ENCODE measurements at regions not wholly inside any gene's neighbourhood (a gene's known extent, or its start where the extent isn't known, plus 50 kb on each side); places are given as distances from the start of the nearest gene placed in this dataset.

DNA sequence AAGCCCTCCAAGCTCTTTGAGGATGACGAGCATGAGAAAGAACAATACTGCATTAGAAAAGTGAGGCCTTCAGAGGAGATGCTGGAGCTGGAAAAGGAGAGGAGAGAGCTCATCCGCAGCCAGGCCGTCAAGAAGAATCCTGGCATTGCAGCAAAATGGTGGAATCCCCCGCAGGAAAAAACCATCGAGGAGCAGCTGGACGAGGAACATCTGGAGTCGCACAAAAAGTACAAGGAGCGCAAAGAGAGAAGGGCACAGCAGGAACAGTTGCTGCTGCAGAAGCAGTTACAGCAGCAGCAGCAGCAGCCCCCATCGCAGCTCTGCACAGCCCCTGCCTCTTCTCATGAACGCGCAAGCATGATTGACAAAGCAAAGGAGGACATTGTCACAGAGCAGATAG lies 71.2 kb downstream of the C9orf152 start:
- Histone ChIP-seq H3K9me3 (no peaks in the 10 kb centered on the region), H3K4me1 (replicated peaks) (no peaks in the 10 kb centered on the region), H3K4me3 (no peak overlapping the region), H3K27me3 (replicated peaks; ENCODE audit: insufficient read depth) (no peaks in the 10 kb centered on the region), H3K36me3 (no peaks in the 10 kb centered on the region), H3K27ac (no peak overlapping the region)
- TF ChIP-seq POLR2AphosphoS5 (IDR thresholded peaks at IDR 0.05): no peak
- no peak for TF ChIP-seq POLR2A (IDR thresholded peaks at IDR 0.05)
- TF ChIP-seq, protein P1, sequence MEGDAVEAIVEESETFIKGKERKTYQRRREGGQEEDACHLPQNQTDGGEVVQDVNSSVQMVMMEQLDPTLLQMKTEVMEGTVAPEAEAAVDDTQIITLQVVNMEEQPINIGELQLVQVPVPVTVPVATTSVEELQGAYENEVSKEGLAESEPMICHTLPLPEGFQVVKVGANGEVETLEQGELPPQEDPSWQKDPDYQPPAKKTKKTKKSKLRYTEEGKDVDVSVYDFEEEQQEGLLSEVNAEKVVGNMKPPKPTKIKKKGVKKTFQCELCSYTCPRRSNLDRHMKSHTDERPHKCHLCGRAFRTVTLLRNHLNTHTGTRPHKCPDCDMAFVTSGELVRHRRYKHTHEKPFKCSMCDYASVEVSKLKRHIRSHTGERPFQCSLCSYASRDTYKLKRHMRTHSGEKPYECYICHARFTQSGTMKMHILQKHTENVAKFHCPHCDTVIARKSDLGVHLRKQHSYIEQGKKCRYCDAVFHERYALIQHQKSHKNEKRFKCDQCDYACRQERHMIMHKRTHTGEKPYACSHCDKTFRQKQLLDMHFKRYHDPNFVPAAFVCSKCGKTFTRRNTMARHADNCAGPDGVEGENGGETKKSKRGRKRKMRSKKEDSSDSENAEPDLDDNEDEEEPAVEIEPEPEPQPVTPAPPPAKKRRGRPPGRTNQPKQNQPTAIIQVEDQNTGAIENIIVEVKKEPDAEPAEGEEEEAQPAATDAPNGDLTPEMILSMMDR (IDR thresholded peaks at IDR 0.05): no peak
- intact Hi-C loops (cut with DNase I): no loop called here
- WGBS: 87% methylated on average over 11 of the region's 11 CpGs
- DNase-seq (ENCODE audit: low spot score): no peak

DNA sequence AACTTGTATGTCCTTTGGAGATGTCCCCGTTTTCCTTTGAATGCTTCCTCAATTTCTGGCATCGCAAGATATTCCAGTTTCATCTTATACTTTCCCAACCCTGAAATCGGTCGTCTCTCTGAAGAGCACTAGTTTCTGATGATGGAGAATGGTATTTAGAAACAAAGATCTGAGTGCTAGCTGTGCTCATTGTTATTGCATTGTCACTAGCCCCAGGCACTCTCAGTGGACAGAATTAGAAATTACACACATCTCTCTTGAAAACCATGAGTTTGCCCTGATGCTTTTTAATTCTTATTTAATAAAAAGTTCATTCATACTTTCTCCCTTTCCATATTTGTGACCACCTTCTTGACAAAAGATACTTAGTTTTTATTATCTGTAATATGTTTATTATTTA lies 67.7 kb downstream of the C9orf152 start:
- 92% methylated on average over 4 of the region's 4 CpGs for WGBS

DNA sequence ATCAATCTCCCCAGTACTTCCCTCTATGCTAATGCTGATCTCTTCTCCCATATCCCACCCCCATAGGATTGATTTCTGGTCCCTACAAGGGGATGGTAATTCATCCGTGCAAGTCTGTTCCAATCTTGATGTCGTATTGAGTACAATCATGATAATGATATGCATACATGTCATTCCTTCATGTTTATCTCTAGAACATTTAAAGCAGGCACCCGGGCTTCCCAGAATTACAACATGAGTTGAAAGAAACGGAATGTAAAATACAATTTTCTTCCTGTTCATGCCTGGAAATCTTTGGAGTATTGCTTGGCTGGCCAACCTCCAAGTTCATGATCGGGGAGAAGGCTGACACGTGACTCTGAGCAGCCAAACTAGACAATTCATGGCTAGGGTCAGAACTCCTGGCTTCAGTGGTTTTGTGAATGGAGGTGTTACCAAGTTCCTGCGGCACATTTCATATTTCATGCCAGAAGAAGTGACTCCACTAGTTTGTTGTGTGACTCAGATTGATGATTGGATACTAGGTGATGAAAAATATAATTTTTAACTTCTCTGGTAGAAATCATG lies 66.6 kb downstream of the C9orf152 start:
- intact Hi-C loops (cut with DNase I): no loop called here
- no peaks in the 10 kb centered on the region for H3K36me3 ChIP-seq
- 41% methylated on average over 7 of the region's 7 CpGs for WGBS
- no peak overlapping the region for H3K4me3 ChIP-seq
- no peaks in the 10 kb centered on the region for H3K9me3 ChIP-seq
- TF ChIP-seq, protein P1 (IDR thresholded peaks at IDR 0.05): no peak
- no peak for TF ChIP-seq POLR2A (IDR thresholded peaks at IDR 0.05)
- no peak for TF ChIP-seq POLR2AphosphoS5 (IDR thresholded peaks at IDR 0.05)
- no peak overlapping the region for H3K27ac ChIP-seq
- no peaks in the 10 kb centered on the region for H3K27me3 ChIP-seq (replicated peaks; ENCODE audit: insufficient read depth)
- DNase-seq (ENCODE audit: low spot score): no peak
- no peaks in the 10 kb centered on the region for H3K4me1 ChIP-seq (replicated peaks)

More for the DNA sequence above, 67.7 kb downstream of the C9orf152 start:
- intact Hi-C loops (cut with DNase I): no loop called here
- no peak for DNase-seq (ENCODE audit: low spot score)
- Histone ChIP-seq H3K36me3 (no peaks in the 10 kb centered on the region), H3K9me3 (no peaks in the 10 kb centered on the region), H3K4me3 (no peak overlapping the region), H3K4me1 (replicated peaks) (no peaks in the 10 kb centered on the region), H3K27me3 (replicated peaks; ENCODE audit: insufficient read depth) (no peaks in the 10 kb centered on the region), H3K27ac (no peak overlapping the region)
- no peak for TF ChIP-seq POLR2AphosphoS5 (IDR thresholded peaks at IDR 0.05)
- TF ChIP-seq POLR2A (IDR thresholded peaks at IDR 0.05): no peak
- TF ChIP-seq, protein P1 (IDR thresholded peaks at IDR 0.05): no peak

DNA sequence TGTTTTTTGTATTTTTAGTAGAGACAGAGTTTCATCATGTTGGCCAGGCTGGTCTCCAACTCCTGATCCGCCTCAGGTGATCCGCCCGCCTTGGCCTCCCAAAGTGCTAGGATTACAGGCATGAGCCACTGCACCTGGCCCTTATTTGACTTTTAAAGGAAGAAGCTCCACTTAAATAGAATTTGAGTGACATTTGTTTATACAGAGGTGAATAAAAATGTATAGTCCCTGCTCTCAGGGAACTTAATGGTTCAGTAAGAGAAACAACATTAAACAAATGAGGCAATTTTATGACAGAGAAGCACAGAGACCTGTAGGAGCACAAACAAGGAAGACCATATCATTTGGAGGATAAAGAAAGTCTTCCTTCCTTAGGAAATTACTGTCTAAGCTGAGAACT lies 65.7 kb downstream of the C9orf152 start:
- H3K4me3 ChIP-seq: no peak overlapping the region
- H3K4me1 ChIP-seq (replicated peaks): no peaks in the 10 kb centered on the region
- WGBS: 91% methylated on average over 3 of the region's 3 CpGs
- H3K36me3 ChIP-seq: no peaks in the 10 kb centered on the region
- no peaks in the 10 kb centered on the region for H3K27me3 ChIP-seq (replicated peaks; ENCODE audit: insufficient read depth)
- H3K9me3 ChIP-seq: no peaks in the 10 kb centered on the region
- no peak for DNase-seq (ENCODE audit: low spot score)
- no peak overlapping the region for H3K27ac ChIP-seq
- intact Hi-C loops (cut with DNase I): no loop called here
- no peak for TF ChIP-seq POLR2AphosphoS5 (IDR thresholded peaks at IDR 0.05)
- TF ChIP-seq POLR2A (IDR thresholded peaks at IDR 0.05): no peak
- TF ChIP-seq, protein P1 (IDR thresholded peaks at IDR 0.05): no peak

DNA sequence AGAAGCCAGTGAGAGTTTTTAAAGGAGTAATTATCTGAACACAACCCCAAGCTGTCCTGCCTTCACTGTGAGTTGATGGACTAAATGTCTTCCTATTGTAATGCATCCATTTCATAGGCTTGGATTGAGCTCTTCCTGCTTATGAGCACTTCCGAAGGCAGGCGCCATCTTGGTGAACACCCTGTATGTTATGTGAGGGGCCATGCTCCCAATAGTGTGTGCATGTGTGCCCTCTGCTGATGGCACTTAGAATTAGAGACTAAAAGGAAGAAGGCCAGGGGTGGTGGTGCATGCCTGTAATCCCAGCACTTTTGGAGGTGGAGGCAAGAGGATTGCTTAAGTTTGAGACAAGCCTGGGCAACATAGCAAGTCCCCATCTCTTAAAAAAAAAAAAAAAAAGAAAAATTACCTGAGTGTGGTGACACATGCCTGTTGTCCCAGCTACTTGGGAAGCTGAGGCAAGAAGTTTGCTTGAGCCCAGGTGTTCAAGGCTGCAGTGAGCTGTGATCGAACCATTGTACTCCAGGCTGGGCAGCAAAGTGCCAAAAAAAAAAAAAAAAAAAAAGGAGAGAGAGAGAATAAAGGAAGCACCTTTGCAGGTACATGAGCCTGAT lies 65.0 kb downstream of the C9orf152 start:
- Histone ChIP-seq H3K27ac (no peak overlapping the region), H3K27me3 (replicated peaks; ENCODE audit: insufficient read depth) (no peaks in the 10 kb centered on the region), H3K4me3 (no peak overlapping the region), H3K4me1 (replicated peaks) (no peaks in the 10 kb centered on the region), H3K36me3 (no peaks in the 10 kb centered on the region), H3K9me3 (no peaks in the 10 kb centered on the region)
- TF ChIP-seq POLR2A (IDR thresholded peaks at IDR 0.05) (no peak), POLR2AphosphoS5 (IDR thresholded peaks at IDR 0.05) (no peak)
- TF ChIP-seq, protein P1 (IDR thresholded peaks at IDR 0.05): peak in 1 of 4 experiments; percentile 10
- no peak for DNase-seq (ENCODE audit: low spot score)
- WGBS: 94% methylated on average over 3 of the region's 3 CpGs
- intact Hi-C loops (cut with DNase I): no loop called here
